Adrenal gland (tissue), 9 donors: ENCODE measurements at regions not wholly inside any gene's neighbourhood (a gene's known extent, or its start where the extent isn't known, plus 50 kb on each side); places are given as distances from the start of the nearest gene placed in this dataset.

ENCODE experiments used
- DNase-seq, 7 donors: peaks; one replicate each; pipeline ENCODE4 v3.0.0-alpha.2; 2019 to 2020
- H3K27ac ChIP-seq, 5 donors: fragments of 200-600 bp; sonication (generic) in 4 of 5; 1 replicate in 3 of 5; 2 replicates in 2 of 5; pipeline versions ENCODE4 v1.5.1 to v1.8.0; 2016 to 2020; ENCODE audit warnings: mild to moderate bottlenecking in 1 of 5
- H3K27me3 ChIP-seq: fragments of 200-600 bp; 2 replicates; pipeline ENCODE4 v1.8.0; 2021
- H3K36me3 ChIP-seq, 2 donors: fragments of 200-600 bp; replicated peaks in 1 of 2; 1 replicate in 1 of 2; 2 replicates in 1 of 2; pipeline versions ENCODE4 v1.5.1 to v1.8.0; 2018 to 2022
- H3K4me1 ChIP-seq, 2 donors: fragments of 200-600 bp; replicated peaks in 1 of 2; 1 replicate in 1 of 2; 2 replicates in 1 of 2; pipeline versions ENCODE4 v1.5.1 to v1.8.0; 2018 to 2021
- H3K4me3 ChIP-seq, 4 donors: fragments of 200-600 bp; sonication (generic) in 3 of 4; one replicate each; pipeline ENCODE4 v1.5.1; 2016 to 2018
- H3K9me3 ChIP-seq, 3 donors: fragments of 200-600 bp; sonication (generic) in 1 of 3; replicated peaks in 1 of 3; 1 replicate in 2 of 3; 2 replicates in 1 of 3; pipeline versions ENCODE4 v1.5.1 to v1.8.0; 2016 to 2021
- CTCF ChIP-seq, 6 experiments: fragments of 450-650 bp in 4 of 6; fragments of 200-600 bp in 2 of 6; sonication (generic) in 1 of 6; IDR thresholded peaks; 1 replicate in 5 of 6; 2 replicates in 1 of 6; pipeline versions ENCODE4 v1.5.1 to v1.8.0; 2016 to 2021; ENCODE audit warnings: antibody characterized with exemption in 6 of 6, mild to moderate bottlenecking in 2 of 6, moderate library complexity in 1 of 6
- POLR2A ChIP-seq, 2 donors: fragments of 450-650 bp; IDR thresholded peaks; one replicate each; pipeline ENCODE4 v1.6.1; 2017; ENCODE audit warnings: antibody characterized with exemption in 2 of 2, mild to moderate bottlenecking in 2 of 2, moderate library complexity in 1 of 2
- WGBS, 4 donors: extraction: QIAGEN DNeasy Blood & Tissue Kit in 2 of 4; methylation state at CpG; one replicate each; pipeline versions ENCODE4 v1.1.5 to v1.1.7; 2013 to 2017; 5-methylcytosine and 5-hydroxymethylcytosine counted together
- intact Hi-C, 2 donors: fragments of 100-400 bp; cut with DNase I; formaldehyde crosslinking; loops; one replicate each; pipeline versions ENCODE4 v1.14.1 to v1.15.0; 2022 to 2023
- donor health status: healthy with polysubstance abuse.
- donor health status: Bipolar disorder and iron deficiency.
- donor health status: DM: yes; HTN: yes; CAD: no.
- donor health status: DM: no; HTN: no; CAD: no.
- donor health status: DM: no; HTN: no; CAD: no.

GRCh38 chr6:144886682-144887081 is 601.5 kb downstream of the UTRN start:
- Histone ChIP-seq H3K36me3 (no peaks in the 10 kb centered on the region), H3K9me3 (no peaks in the 10 kb centered on the region), H3K27ac (no peak overlapping the region), H3K4me3 (no peak overlapping the region), H3K4me1 (no peaks in the 10 kb centered on the region), H3K27me3 (no peaks in the 10 kb centered on the region)
- DNase-seq, result no peak
- WGBS, 4 donors, result 5 to 33% (median 22%) methylated on average over 1 of the region's 1 CpG
- no peak for TF ChIP-seq POLR2A (IDR thresholded peaks at IDR 0.05)
- no peak for TF ChIP-seq CTCF (IDR thresholded peaks at IDR 0.05)
- intact Hi-C loops, result no loop called here

GRCh38 chr6:144888621-144889020 is 603.5 kb downstream of the UTRN start:
- intact Hi-C loops, result no loop called here
- Histone ChIP-seq H3K27ac (no peak overlapping the region), H3K36me3 (no peaks in the 10 kb centered on the region), H3K4me1 (no peaks in the 10 kb centered on the region), H3K9me3 (no peaks in the 10 kb centered on the region), H3K4me3 (no peak overlapping the region), H3K27me3 (no peaks in the 10 kb centered on the region)
- WGBS, 4 donors, result 13 to 85% (median 56%) methylated on average over 1 of the region's 1 CpG
- no peak for DNase-seq
- TF ChIP-seq CTCF (IDR thresholded peaks at IDR 0.05) (no peak), POLR2A (IDR thresholded peaks at IDR 0.05) (no peak)

- Histone ChIP-seq H3K4me1 (no peaks in the 10 kb centered on the region), H3K4me3 (no peak overlapping the region), H3K27ac (no peak overlapping the region), H3K36me3 (no peaks in the 10 kb centered on the region), H3K27me3 (no peaks in the 10 kb centered on the region), H3K9me3 (no peaks in the 10 kb centered on the region)
- WGBS, 4 donors, result 66 to 85% (median 77%) methylated on average over 2 of the region's 2 CpGs
- no peak for DNase-seq
- intact Hi-C loops, result no loop called here
- no peak for TF ChIP-seq CTCF (IDR thresholded peaks at IDR 0.05)
- TF ChIP-seq POLR2A (IDR thresholded peaks at IDR 0.05), result no peak
These were observed 608.6 kb downstream of the UTRN start for GRCh38 chr6:144893680-144894151.

DNA sequence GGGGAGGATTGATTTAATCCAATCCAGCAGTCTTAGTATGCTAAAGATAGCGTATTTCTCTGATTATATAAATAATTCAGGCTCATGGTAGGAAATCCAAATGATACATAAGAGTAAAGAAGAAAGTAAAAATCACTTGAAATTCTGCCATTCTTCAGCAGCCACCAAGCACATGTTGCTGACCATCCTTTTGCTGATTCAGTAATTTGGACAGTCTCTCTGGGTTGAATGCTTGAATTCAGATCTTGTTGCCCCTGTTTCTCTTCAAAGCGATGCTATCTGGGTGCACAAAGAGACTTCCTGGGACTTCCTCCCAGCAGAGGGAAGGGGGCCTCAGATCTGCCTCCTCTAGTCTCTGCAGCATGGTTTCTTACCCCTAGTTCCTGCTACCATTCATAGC is 609.1 kb downstream of the UTRN start:
- intact Hi-C loops, result no loop called here
- H3K27me3 ChIP-seq, result no peaks in the 10 kb centered on the region
- H3K4me3 ChIP-seq, result no peak overlapping the region
- H3K27ac ChIP-seq, result no peak overlapping the region
- H3K36me3 ChIP-seq, result no peaks in the 10 kb centered on the region
- 80 to 96% (median 86%) methylated on average over 2 of the region's 2 CpGs for WGBS, 4 donors
- TF ChIP-seq POLR2A (IDR thresholded peaks at IDR 0.05) (no peak), CTCF (IDR thresholded peaks at IDR 0.05) (no peak)
- no peaks in the 10 kb centered on the region for H3K4me1 ChIP-seq
- DNase-seq, result no peak
- no peaks in the 10 kb centered on the region for H3K9me3 ChIP-seq
